ENCODE measurements at regions not wholly inside any gene's neighbourhood (a gene's known extent, or its start where the extent isn't known, plus 50 kb on each side); places are given as distances from the start of the nearest gene placed in this dataset.

DNA sequence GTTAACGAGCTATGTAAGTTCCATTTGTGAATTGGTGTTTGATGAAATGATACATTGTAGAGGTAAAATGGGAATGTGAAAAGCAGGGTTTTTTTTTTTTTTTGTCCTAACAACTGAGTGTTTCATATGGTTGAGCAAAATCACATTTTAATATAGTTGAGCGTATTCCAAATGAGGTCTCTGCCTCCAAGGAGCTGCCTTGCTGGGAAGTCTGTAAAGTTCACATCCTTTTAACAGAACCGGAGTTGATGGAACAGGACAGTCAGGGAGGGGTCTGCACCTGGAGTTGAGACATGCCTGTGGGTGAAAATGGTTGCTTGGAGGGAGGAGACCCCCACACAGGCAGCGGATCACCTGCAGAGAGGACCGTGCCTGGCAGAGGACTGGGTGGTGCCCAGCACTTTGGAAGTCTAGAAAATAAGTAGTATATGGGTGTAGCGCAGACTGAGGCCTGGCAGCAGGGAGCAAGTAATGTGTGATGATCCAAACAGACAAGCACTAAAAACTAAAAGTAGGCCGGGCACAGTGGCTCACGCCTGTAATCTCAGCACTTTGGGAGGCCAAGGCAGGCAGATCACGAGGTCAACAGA, 75.2 kb upstream of the UBAC2 start:
- no peak for DNase-seq

DNA sequence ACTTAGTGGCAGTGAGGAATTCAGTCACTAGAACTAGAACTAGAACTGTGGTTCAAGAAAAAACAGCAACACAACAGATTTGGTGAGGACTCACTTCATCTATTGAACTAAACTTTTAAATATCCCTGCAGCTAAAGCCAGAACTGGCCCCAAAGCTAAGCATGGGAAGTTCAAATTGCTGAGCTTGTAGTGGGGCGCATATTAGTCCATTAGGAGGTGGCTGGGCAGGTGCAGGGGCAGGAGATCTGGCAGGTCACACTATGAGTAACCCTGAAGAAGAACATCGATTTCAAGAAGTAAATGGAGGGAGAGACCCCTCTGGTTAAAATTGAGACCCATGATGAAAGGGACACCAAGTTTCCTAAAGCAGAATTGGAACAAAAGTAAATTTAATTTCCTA, 73.8 kb upstream of the UBAC2 start:
- DNase-seq: no peak

DNA sequence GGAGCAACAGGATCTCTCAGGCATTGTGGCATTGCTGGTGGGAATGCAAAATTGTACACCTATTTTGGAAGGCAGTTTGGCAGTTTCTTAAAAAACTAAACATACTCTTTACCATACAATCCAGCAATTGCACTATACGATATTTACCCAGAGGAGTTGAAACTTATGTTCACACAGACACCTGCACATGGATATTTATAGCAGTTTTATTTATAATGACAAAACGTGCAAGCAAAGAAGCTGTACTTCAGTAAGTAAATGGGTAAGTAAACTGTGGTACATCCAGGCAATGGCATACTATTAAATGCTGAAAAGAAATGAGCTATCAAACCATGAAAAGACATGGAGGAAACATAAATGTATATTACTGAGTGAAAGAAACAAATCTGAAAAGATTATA, 71.6 kb upstream of the UBAC2 start:
- no peak for DNase-seq

DNA sequence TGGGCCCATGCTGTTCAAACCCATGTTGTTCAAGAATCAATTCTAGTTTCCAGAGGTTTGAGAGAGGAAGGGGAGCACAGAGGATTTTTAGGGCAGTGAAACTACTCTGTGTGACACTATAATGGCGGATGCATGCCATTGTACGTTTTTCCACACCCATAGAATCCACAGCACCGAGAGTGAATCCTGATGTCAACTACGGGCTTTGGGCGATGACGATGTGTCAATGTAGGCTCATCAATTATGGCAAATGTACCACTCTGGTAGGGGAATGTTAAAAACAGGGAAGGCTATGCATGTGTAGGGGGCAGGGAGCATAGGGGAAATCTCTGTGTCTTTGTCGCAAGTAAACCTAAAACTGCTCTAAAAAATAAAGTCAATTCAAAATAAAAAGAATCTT, 70.7 kb upstream of the UBAC2 start:
- DNase-seq: no peak

DNA sequence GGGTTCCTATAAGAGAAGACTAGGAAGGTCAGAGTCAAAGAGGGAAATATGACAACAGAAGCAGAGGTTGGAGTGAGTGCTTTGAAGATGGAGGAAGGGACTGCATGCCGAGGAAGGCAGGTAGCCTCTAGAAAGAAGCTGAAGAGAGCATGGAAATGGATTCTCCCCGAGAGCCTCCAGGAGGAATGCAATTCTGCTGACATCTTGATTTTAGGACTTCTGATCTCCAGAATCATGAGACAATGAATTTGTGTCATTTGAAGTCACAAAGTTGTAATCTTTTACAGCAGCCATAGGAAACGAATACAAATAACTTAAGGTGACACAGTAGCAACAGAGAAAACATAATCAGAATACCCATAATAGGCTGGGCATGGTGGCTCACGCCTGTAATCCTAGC, 69.2 kb upstream of the UBAC2 start:
- DNase-seq: no peak

DNA sequence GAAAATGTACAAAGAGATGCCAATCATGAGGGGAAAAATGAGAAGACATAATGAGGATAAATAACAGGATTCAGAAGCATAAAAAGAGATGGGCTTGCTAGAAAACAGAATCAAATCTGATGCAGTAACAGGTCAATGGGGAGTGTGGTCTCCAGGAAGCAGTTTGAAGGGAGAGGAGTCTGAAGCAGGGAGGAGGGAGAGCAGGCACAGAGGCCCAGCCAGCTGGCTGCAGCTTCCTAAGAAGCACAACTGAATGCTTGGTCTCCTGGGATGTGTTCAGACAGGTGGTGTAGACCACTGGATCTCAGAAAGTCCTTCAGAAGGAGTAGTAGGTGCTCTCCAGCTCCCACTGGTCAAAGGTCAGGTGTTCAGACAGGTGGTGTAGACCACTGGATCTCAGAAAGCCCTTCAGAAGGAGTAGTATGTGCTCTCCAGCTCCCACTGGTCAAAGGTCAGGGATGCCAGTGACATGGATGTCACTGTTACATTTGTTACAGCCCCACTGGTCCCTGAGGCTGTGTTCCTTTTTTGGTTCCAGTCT, 68.3 kb upstream of the UBAC2 start:
- DNase-seq: no peak

DNA sequence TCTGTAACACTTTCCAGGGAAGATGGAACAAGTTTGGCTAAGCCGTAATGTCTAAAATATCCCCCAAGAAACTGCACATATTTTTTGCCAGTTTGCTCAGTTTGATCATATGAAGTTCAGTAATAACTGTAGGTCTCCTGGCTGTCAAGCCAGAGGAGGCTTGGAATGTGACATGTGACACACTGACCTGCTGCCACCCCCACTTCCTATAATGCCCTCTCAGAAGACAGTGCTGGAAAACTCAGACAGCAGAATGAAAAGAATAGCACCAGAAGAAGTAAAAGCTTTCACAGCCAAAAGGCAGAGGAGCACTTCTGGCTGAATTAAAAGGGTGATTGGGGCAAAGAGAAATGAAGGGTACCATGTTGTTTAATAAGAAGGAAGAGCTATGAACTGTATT, 67.4 kb upstream of the UBAC2 start:
- DNase-seq: no peak

DNA sequence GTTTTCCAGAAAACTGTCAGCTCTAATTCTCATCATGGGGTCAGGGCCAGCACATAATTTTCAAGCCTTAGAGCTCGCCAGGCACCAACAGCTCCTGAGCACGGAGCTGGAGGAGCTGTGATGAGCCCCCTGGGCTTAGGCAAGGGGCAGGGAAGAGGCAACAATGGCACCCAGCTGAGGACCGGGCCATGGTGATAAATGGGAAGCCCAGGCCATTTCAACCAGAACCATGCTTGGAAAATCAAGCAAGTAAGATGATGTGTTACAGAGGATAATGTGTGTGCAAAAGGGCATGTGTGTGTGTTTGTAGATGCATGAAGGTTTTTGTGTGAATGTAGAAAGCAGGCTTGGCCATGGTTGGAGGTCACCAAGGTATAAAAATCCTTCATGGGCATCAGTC, 66.8 kb upstream of the UBAC2 start:
- no peak for DNase-seq

DNA sequence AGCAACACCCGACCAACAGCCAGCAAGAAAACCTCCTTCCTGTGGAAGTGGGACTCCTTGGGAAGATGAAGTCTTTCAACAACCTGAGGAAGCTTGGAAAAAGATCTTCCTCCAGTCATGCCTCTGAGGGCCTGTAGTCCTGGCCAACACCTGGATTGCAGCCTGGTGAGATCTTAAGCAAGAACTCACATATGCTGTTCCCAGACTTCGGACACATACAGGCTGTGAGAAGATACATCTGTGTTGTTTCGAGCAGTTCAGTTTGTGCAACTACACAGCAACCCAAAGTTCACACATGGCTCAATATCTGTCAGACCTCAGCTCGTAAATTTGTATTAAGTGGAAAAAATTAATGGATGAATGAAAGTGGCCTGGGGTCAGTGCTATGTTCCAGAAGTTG, 65.1 kb upstream of the UBAC2 start:
- no peak for DNase-seq

DNA sequence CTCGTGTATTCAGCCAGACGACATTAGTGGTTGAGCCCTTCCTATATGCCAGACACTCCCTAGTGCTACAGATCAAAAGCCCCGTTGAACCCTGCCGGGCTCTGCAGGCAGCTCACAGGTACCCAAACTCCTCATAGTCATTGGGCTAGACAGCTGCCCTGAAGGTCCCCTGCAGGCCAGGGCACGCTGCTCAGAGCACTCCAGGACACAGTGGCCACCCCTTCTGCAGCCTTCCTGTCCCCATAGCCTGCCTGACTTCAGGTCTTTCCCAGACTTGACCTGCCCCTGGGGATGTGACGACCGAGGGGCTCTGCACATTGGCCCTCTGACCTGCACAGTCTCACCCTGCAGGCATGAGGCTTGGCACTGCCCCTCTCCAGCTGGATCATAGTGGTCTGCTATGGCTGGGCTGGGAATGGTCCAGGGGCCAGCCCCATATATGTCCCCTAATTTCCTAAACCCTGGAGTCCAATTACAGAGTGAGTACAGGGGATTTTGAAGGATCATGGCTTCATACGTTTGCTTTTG, 64.2 kb upstream of the UBAC2 start:
- DNase-seq: no peak

DNA sequence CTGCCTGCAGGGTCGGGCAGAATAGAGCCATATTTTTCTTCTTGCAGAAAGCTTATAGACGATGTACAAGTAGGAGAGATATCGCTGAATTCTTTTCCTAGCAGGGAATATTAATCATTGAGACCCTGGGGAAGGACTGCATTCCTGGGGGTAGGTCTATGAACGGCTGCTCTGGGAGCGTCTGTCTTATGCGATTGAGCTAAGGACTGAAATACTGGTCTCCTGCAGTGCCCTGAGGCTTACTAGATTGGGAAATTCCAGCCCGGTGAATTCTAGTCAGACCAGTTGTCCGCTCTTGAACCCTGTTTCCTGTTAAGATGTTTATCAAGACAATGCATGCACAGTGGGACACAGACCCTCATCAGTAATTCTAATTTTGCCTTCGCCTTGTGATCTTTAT, 59.8 kb upstream of the UBAC2 start:
- DNase-seq: no peak

DNA sequence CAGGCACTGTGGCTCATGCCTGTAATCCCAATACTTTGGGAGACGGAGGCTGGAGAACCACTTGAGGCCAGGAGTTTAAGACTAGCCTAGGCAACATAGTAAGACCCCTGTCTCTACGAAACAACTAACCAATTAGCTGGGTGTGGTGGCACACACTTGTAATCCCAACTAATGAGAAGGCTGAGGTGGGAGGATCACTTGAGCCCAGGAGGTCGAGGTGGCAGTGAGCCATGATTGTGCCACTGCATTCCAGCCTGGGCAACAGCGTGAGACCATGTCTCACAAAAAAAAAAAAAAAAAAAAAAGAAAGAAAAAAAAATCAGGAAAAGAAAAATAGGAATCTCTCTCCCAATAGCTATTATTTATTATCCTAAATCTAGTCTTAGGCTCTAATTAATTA, 56.8 kb upstream of the UBAC2 start:
- DNase-seq: no peak

DNA sequence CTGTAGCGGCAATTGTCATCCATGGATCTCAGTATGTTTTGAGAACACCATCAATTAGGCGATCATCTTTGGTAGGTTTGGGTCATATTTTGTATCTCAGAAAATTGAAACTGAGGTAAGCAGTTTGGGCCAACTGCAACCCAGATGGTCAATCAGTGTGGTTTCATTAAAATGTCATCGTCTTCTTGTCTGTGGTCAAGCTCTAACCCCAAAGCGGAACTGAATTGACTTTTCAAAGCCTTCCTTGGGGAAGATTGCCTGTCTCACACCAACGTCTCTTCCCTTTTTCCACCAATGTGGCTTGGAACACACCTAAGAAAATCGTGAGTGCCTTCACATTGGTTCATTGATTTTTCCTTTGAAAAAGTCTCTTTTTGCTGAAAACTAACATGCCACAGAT, 56.3 kb upstream of the UBAC2 start:
- DNase-seq: no peak

DNA sequence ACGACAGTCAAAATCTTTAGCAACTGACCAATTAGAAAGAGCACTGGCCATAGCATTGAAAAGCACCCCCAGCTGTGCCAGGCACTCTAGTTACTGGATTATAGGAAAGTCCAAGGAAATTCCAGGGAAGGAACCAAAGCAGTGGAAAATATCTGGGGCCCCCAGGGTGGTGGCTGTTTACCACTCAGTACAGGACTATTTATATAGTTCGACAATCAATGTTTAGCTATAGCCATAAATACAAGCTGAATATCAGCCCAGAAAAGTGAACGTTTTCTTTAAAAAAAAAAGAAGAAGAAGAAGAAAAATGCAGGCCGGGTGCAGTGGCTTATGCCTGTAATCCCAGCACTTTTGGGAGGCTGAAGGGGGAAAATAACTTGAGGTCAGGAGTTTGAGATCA, 55.2 kb upstream of the UBAC2 start:
- DNase-seq: no peak

DNA sequence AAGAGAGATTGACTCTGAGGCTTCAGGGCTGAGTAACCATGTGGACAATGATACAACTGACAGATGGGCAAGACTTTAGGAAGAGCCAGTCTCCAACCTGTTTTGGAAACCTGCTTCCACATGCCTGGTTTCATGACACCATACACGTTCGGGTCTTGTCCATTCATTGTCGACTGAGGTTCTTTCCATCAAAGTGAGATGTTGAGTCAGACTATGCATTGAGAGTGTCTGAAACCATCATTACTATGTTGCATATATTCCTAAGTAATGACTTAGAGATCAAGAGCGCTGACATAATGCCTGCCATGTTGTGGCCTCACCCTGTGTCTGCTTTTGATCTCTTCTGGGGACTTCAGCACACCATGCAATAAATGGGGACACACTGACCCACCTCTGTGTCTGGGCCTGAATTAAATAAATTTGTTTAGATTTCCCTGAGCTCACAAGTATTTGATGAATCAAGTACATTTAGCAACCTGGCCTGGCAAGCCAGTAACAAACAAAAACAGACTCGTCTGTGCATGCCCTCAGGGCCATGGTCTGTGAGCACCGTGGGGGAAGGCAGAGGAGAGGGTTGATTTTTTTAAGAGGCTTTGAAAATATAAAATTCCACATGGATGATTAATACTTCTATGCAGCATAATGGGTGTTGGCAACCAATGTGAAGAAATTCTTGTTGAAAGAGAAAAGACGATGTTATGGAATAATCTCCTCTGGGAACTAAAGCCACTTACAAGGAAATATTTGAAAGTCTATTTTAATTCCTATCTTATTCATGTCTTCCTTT, 49.9 kb upstream of the UBAC2 start:
- no peak for DNase-seq

Data from NCI-H2227 treated with DMSO at 0.1 percent for 48 hours (cell line).